ENCODE measurements at regions not wholly inside any gene's neighbourhood (a gene's known extent, or its start where the extent isn't known, plus 50 kb on each side); places are given as distances from the start of the nearest gene placed in this dataset.

DNA sequence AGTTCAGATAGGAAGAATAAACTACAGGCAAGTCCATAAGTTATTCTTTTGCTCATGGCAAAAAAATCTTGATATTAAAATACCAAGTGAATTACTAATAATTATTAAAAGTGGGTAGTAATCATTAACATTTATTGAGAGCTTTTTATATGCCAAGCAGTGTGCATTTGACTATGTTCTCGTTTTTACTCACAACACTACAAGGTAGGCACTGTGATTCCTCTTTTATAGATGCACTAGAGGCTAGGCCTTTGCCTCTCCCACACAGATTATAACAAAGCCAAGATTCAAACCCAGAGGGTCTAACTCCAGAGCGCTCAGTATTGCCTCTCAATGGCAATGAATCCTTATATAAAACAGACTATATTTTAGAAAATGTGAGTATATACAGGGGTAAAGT, 254.2 kb downstream of the NAF1 start:
- TF ChIP-seq, protein P1, sequence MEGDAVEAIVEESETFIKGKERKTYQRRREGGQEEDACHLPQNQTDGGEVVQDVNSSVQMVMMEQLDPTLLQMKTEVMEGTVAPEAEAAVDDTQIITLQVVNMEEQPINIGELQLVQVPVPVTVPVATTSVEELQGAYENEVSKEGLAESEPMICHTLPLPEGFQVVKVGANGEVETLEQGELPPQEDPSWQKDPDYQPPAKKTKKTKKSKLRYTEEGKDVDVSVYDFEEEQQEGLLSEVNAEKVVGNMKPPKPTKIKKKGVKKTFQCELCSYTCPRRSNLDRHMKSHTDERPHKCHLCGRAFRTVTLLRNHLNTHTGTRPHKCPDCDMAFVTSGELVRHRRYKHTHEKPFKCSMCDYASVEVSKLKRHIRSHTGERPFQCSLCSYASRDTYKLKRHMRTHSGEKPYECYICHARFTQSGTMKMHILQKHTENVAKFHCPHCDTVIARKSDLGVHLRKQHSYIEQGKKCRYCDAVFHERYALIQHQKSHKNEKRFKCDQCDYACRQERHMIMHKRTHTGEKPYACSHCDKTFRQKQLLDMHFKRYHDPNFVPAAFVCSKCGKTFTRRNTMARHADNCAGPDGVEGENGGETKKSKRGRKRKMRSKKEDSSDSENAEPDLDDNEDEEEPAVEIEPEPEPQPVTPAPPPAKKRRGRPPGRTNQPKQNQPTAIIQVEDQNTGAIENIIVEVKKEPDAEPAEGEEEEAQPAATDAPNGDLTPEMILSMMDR (IDR thresholded peaks at IDR 0.05): no peak
- no peak for TF ChIP-seq POLR2A (IDR thresholded peaks at IDR 0.05)
- no peak for TF ChIP-seq EP300 (IDR thresholded peaks at IDR 0.05)
